H9 (cell line): ENCODE measurements at regions not wholly inside any gene's neighbourhood (a gene's known extent, or its start where the extent isn't known, plus 50 kb on each side); places are given as distances from the start of the nearest gene placed in this dataset.

ENCODE experiments used
- DNase-seq: peaks from one replicate; pipeline ENCODE4 v3.0.0-alpha.2; 2017
- H2AFZ ChIP-seq: one replicate; pipeline ENCODE4 v1.6.1; 2013; ENCODE audit warnings: mild to moderate bottlenecking, low read length, control low read depth, moderate library complexity
- H2AK5ac ChIP-seq: 2 replicates; pipeline ENCODE4 v1.6.1; 2013; ENCODE audit warnings: low read length, control low read depth, mixed read lengths; ENCODE audit not compliant: insufficient read length
- H2BK120ac ChIP-seq: one replicate; pipeline ENCODE4 v1.6.1; 2013; ENCODE audit warnings: low read depth, mild to moderate bottlenecking, low read length, control low read depth, inconsistent platforms; ENCODE audit not compliant: poor library complexity, severe bottlenecking
- H2BK12ac ChIP-seq: 2 replicates; pipeline ENCODE4 v1.6.1; 2013; ENCODE audit warnings: low read length, control low read depth, mixed read lengths, low read depth; ENCODE audit not compliant: insufficient read length
- H2BK15ac ChIP-seq: 2 replicates; pipeline ENCODE4 v1.6.1; 2013; ENCODE audit warnings: low read depth, low read length, control low read depth
- H2BK20ac ChIP-seq: one replicate; pipeline ENCODE4 v1.6.1; 2013; ENCODE audit warnings: low read depth, mild to moderate bottlenecking, low read length, control low read depth, inconsistent platforms; ENCODE audit not compliant: poor library complexity, severe bottlenecking
- H2BK5ac ChIP-seq: 2 replicates; pipeline ENCODE4 v1.6.1; 2013; ENCODE audit warnings: low read length, control low read depth, mixed read lengths; ENCODE audit not compliant: insufficient read length
- H3K14ac ChIP-seq: 2 replicates; pipeline ENCODE4 v1.6.1; 2013; ENCODE audit warnings: low read length, control low read depth; ENCODE audit not compliant: insufficient read depth
- H3K18ac ChIP-seq: 2 replicates; pipeline ENCODE4 v1.6.1; 2013; ENCODE audit warnings: low read depth, mild to moderate bottlenecking, mixed read lengths, low read length, control low read depth; ENCODE audit not compliant: insufficient read length
- H3K23ac ChIP-seq: 2 replicates; pipeline ENCODE4 v1.6.1; 2013; ENCODE audit warnings: low read length, control low read depth, mixed read lengths, low read depth; ENCODE audit not compliant: insufficient read length
- H3K23me2 ChIP-seq: 2 replicates; pipeline ENCODE4 v1.6.1; 2013; ENCODE audit warnings: low read depth, mild to moderate bottlenecking, mixed read lengths, low read length, control low read depth; ENCODE audit not compliant: insufficient read length, poor library complexity, severe bottlenecking
- H3K27ac ChIP-seq: 2 replicates; pipeline ENCODE4 v1.5.1; 2013; ENCODE audit warnings: low read length, control low read depth, mixed read lengths, low read depth; ENCODE audit not compliant: insufficient read length
- H3K27me3 ChIP-seq: 2 replicates; pipeline ENCODE4 v1.6.1; 2013; ENCODE audit warnings: low read length, control low read depth, inconsistent platforms; ENCODE audit not compliant: insufficient read depth
- H3K4ac ChIP-seq: 2 replicates; pipeline ENCODE4 v1.6.1; 2013; ENCODE audit warnings: low read depth, mild to moderate bottlenecking, control low read depth, inconsistent platforms, low read length, moderate library complexity
- H3K4me1 ChIP-seq: 2 replicates; pipeline ENCODE4 v1.6.1; 2013; ENCODE audit warnings: low read length, control low read depth, inconsistent platforms; ENCODE audit not compliant: insufficient read depth
- H3K4me2 ChIP-seq: 2 replicates; pipeline ENCODE4 v1.6.1; 2013; ENCODE audit warnings: low read length, control low read depth, mixed read lengths; ENCODE audit not compliant: insufficient read length, insufficient read depth
- H3K56ac ChIP-seq: 2 replicates; pipeline ENCODE4 v1.6.1; 2013; ENCODE audit warnings: low read depth, mild to moderate bottlenecking, mixed read lengths, low read length, control low read depth; ENCODE audit not compliant: insufficient read length
- H3K79me1 ChIP-seq: 2 replicates; pipeline ENCODE4 v1.6.1; 2013; ENCODE audit warnings: low read depth, mild to moderate bottlenecking, moderate library complexity, low read length, control low read depth, inconsistent platforms; ENCODE audit not compliant: insufficient read depth, poor library complexity, severe bottlenecking
- H3K79me2 ChIP-seq: 2 replicates; pipeline ENCODE4 v1.6.1; 2013; ENCODE audit warnings: low read length, control low read depth, inconsistent platforms; ENCODE audit not compliant: insufficient read depth
- H3K9ac ChIP-seq: 2 replicates; pipeline ENCODE4 v1.6.1; 2013; ENCODE audit warnings: low read length, control low read depth, mixed read lengths; ENCODE audit not compliant: insufficient read length; ENCODE audit errors: extremely low read depth
- H3K9me3 ChIP-seq: one replicate; pipeline ENCODE4 v1.6.1; 2013; ENCODE audit warnings: low read depth, low read length, inconsistent platforms; ENCODE audit not compliant: control insufficient read depth
- H3T11ph ChIP-seq: one replicate; pipeline ENCODE4 v1.6.1; 2013; ENCODE audit warnings: mild to moderate bottlenecking, low read length, control low read depth, inconsistent platforms
- H4K20me1 ChIP-seq: one replicate; pipeline ENCODE4 v1.6.1; 2013; ENCODE audit not compliant: control insufficient read depth, insufficient read length, insufficient read depth
- H4K5ac ChIP-seq: 2 replicates; pipeline ENCODE4 v1.6.1; 2013; ENCODE audit warnings: low read depth, mild to moderate bottlenecking, mixed read lengths, low read length, control low read depth; ENCODE audit not compliant: insufficient read length
- H4K8ac ChIP-seq: replicated peaks from 2 replicates; pipeline ENCODE4 v1.6.1; 2013; ENCODE audit warnings: low read length, control low read depth, mixed read lengths, low read depth; ENCODE audit not compliant: insufficient read length
- H4K91ac ChIP-seq: 2 replicates; pipeline ENCODE4 v1.6.1; 2013; ENCODE audit warnings: low read depth, mild to moderate bottlenecking, moderate library complexity, mixed read lengths, low read length, control low read depth; ENCODE audit not compliant: insufficient read length
- H3K27ac Mint-ChIP-seq, 3 experiments: 2 replicates in 2 of 3; 3 replicates in 1 of 3; pipeline ENCODE4 v1.8.0; 2020 to 2021; ENCODE audit warnings: mixed read lengths in 3 of 3, mild to moderate bottlenecking in 1 of 3, moderate library complexity in 1 of 3
- H3K27me3 Mint-ChIP-seq: 2 replicates; pipeline ENCODE4 v1.8.0; 2021; ENCODE audit warnings: low read depth, mild to moderate bottlenecking, moderate library complexity, mixed read lengths
- H3K36me3 Mint-ChIP-seq, 3 experiments: 2 replicates in 2 of 3; 3 replicates in 1 of 3; pipeline ENCODE4 v1.8.0; 2020 to 2021; ENCODE audit warnings: low read depth in 3 of 3, mixed read lengths in 3 of 3; ENCODE audit not compliant: insufficient read depth in 1 of 3
- H3K4me1 Mint-ChIP-seq, 2 experiments: 2 replicates each; pipeline ENCODE4 v1.8.0; 2020; ENCODE audit warnings: mixed read lengths in 2 of 2
- H3K4me3 Mint-ChIP-seq, 2 experiments: 2 replicates in 1 of 2; 3 replicates in 1 of 2; pipeline ENCODE4 v1.8.0; 2020 to 2021; ENCODE audit warnings: mild to moderate bottlenecking in 2 of 2, mixed read lengths in 2 of 2, moderate library complexity in 1 of 2
- H3K9me3 Mint-ChIP-seq, 2 experiments: 2 replicates in 1 of 2; 3 replicates in 1 of 2; pipeline ENCODE4 v1.8.0; 2020; ENCODE audit warnings: mild to moderate bottlenecking in 2 of 2, mixed read lengths in 2 of 2, moderate library complexity in 1 of 2
- TF ChIP-seq, protein P1 (sequence below): fragments of 200-600 bp; sonication (generic); conservative IDR thresholded peaks from 3 replicates; pipeline ENCODE4 v1.8.0; 2021; ENCODE audit warnings: antibody characterized with exemption, mild to moderate bottlenecking

DNA sequence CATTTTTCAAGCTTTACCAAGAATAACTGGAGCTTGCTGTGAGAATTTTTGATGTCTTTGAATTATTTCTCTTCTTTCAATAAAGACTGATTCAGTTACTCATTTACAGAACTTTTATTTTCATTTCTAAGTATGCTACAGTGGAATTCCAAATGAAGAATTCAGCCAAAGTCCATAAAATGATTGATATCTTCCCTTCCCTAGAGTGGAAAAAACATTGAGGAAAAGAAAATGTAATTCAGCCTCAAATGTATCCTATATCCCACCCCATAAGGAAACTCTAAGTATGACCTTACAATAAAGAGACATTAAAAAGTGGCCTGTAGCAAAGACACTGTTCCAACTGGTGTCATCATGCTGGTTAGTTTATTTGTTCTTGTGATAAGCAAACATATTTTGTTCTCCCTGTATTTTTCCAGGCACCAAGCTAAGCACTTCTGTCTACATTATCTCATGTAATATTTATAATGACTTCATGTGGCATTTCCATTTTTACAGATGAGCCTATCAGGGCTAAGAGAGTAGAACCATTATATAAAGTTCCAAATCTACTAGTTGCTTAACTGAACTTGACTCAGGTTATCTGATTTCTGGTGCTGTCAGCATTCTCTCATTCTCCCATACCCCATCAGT, 450.4 kb downstream of the NEBL start:
- Histone ChIP-seq H3K27me3 (no peaks in the 10 kb centered on the region), H4K20me1 (no peaks in the 10 kb centered on the region), H3K4me1 (no peaks in the 10 kb centered on the region), H3K23me2 (no peaks in the 10 kb centered on the region), H4K8ac (no peak overlapping the region), H2AK5ac (no peak overlapping the region), H3K18ac (no peak overlapping the region), H3K79me2 (no peaks in the 10 kb centered on the region), H3K4me2 (no peak overlapping the region), H4K91ac (no peak overlapping the region), H4K5ac (no peak overlapping the region), H3T11ph (no peak overlapping the region), H3K4ac (no peak overlapping the region), H2AFZ (no peak overlapping the region), H3K79me1 (no peaks in the 10 kb centered on the region), H2BK120ac (no peak overlapping the region), H2BK5ac (no peak overlapping the region), H3K14ac (no peak overlapping the region), H2BK15ac (no peak overlapping the region), H3K23ac (no peak overlapping the region), H2BK20ac (no peak overlapping the region), H3K56ac (no peak overlapping the region), H3K9ac (no peak overlapping the region), H2BK12ac (no peak overlapping the region), H3K9me3 (peaks cover 5% of the 10 kb centered on the region), H3K27ac (no peak overlapping the region)
- peaks cover 10 to 11% of the 10 kb centered on the region in 2 experiments; a peak in 4 of 5 replicates for H3K9me3 Mint-ChIP-seq
- no peak for DNase-seq
- peaks cover 0 to 8% of the 10 kb centered on the region in 2 experiments; a peak in 2 of 4 replicates for H3K4me1 Mint-ChIP-seq
- no peak overlapping the region for H3K27ac Mint-ChIP-seq
- H3K27me3 Mint-ChIP-seq = no peaks in the 10 kb centered on the region
- H3K4me3 Mint-ChIP-seq = no peak overlapping the region
- H3K36me3 Mint-ChIP-seq = peaks cover 0 to 13% (median 2%) of the 10 kb centered on the region in 3 experiments; a peak in 4 of 7 replicates
- TF ChIP-seq, protein P1, sequence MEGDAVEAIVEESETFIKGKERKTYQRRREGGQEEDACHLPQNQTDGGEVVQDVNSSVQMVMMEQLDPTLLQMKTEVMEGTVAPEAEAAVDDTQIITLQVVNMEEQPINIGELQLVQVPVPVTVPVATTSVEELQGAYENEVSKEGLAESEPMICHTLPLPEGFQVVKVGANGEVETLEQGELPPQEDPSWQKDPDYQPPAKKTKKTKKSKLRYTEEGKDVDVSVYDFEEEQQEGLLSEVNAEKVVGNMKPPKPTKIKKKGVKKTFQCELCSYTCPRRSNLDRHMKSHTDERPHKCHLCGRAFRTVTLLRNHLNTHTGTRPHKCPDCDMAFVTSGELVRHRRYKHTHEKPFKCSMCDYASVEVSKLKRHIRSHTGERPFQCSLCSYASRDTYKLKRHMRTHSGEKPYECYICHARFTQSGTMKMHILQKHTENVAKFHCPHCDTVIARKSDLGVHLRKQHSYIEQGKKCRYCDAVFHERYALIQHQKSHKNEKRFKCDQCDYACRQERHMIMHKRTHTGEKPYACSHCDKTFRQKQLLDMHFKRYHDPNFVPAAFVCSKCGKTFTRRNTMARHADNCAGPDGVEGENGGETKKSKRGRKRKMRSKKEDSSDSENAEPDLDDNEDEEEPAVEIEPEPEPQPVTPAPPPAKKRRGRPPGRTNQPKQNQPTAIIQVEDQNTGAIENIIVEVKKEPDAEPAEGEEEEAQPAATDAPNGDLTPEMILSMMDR = no peak
